Erythroblast (primary cell): ENCODE measurements at regions not wholly inside any gene's neighbourhood (a gene's known extent, or its start where the extent isn't known, plus 50 kb on each side); places are given as distances from the start of the nearest gene placed in this dataset.
A peak's percentile ranks its signal among the peaks of the same experiment; 100 is the strongest.
"Not testable (repeated sequence)": the region's sequence is repeated elsewhere in the genome, so short reads cannot be mapped to it uniquely, and the experiment has no call there.

Experiments
- DNase-seq, 2 experiments: peaks; one replicate each; lab custom pipeline; 2025; lab: John Stamatoyannopoulos, UW
- GATA1 ChIP-seq: IDR thresholded peaks from 2 replicates; pipeline ENCODE4 v1.6.1; 2011; ENCODE audit warnings: low read depth, mild to moderate bottlenecking, control low read depth, low read length, moderate library complexity
- POLR2A ChIP-seq: IDR thresholded peaks from 2 replicates; pipeline ENCODE4 v1.6.1; 2011; ENCODE audit warnings: mild to moderate bottlenecking, low read length

- DNase-seq = peak; percentile 53 to 55
- TF ChIP-seq GATA1 = no peak
- TF ChIP-seq POLR2A = no peak
These were observed 81.0 kb downstream of the GPX5 start for GRCh38 chr6:28606424-28607391.

GRCh38 chr6:28607990-28608389 is 82.3 kb downstream of the GPX5 start:
- no peak for TF ChIP-seq POLR2A
- no peak for DNase-seq

GRCh38 chr6:28609672-28610071 is 84.0 kb downstream of the GPX5 start:
- no peak for TF ChIP-seq GATA1
- TF ChIP-seq POLR2A = no peak
- DNase-seq = no peak

- DNase-seq = no peak
- no peak for TF ChIP-seq GATA1
- TF ChIP-seq POLR2A = no peak
These were observed 89.9 kb downstream of the GPX5 start for GRCh38 chr6:28615616-28615954.

- peak in 1 of 2 experiments; percentile 38 for DNase-seq
- no peak for TF ChIP-seq POLR2A
These were observed 90.5 kb downstream of the GPX5 start for GRCh38 chr6:28615955-28616747.

- no peak for DNase-seq
- TF ChIP-seq POLR2A = no peak
- TF ChIP-seq GATA1 = no peak
These were observed 93.3 kb downstream of the GPX5 start for GRCh38 chr6:28618898-28619555.

DNA sequence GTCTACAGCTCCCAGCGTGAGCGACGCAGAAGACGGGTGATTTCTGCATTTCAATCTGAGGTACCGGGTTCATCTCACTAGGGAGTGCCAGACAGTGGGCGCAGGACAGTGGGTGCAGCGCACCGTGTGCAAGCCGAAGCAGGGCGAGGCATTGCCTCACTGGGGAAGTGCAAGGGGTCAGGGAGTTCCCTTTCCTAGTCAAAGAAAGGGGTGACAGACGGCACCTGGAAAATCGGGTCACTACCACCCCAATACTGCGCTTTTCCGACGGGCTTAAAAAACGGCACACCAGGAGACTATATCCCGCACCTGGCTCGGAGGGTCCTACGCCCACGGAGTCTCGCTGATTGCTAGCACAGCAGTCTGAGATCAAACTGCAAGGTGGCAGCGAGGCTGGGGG is 95.6 kb downstream of the GPX5 start:
- DNase-seq = not testable (repeated sequence)

- DNase-seq = not testable (repeated sequence)
These were observed 97.6 kb downstream of the GPX5 start for GRCh38 chr6:28623242-28623641.

GRCh38 chr6:28626386-28626785 is 100.7 kb downstream of the GPX5 start:
- DNase-seq = not testable (repeated sequence)

DNA sequence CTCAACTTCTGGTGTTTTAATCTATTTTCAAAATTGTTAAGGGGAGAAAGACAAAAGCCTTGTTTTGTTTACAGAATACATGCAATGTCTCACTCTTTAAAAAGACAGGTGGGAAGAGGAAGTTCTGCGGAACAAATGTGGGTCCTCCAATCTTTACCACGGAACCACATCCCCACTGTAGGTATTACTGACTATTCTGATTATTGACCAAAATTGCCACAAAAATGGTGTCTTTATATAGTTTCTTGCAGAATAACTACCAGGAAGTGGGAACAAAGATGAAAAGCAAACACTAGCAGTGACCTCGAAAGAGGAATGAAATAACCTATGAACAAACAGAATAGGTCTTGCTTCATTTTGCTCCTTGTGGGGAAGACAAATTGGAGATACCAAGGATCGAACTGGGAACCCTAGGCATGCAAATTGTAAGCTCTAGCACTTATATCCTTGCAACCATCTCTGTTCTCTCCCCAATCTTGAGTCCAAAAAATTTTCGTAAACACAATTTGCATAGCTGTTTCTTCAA is 106.7 kb downstream of the GPX5 start:
- DNase-seq = no peak
- no peak for TF ChIP-seq GATA1
- TF ChIP-seq POLR2A = no peak

GRCh38 chr6:28633445-28634215 is 107.9 kb downstream of the GPX5 start:
- DNase-seq = peak in 1 of 2 experiments; percentile 14
- TF ChIP-seq POLR2A (no peak), GATA1 (no peak)

DNA sequence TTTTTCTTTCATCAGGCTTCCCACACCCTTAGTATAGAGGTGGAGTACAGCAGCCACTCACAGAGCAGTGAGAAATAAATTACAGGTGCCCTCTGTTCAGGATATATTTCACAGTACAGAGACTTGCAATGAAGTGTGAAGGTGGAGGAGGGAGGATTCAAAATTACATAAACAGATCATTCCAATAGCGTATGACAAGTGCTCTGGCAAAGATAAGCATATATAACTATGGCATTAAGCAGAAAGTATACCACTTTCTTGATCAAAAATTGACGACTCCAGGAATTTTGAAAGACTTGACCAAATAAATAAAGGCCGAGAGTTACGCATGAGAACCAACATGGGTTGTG is 108.7 kb downstream of the GPX5 start:
- DNase-seq = no peak
- TF ChIP-seq GATA1 = no peak
- no peak for TF ChIP-seq POLR2A

DNA sequence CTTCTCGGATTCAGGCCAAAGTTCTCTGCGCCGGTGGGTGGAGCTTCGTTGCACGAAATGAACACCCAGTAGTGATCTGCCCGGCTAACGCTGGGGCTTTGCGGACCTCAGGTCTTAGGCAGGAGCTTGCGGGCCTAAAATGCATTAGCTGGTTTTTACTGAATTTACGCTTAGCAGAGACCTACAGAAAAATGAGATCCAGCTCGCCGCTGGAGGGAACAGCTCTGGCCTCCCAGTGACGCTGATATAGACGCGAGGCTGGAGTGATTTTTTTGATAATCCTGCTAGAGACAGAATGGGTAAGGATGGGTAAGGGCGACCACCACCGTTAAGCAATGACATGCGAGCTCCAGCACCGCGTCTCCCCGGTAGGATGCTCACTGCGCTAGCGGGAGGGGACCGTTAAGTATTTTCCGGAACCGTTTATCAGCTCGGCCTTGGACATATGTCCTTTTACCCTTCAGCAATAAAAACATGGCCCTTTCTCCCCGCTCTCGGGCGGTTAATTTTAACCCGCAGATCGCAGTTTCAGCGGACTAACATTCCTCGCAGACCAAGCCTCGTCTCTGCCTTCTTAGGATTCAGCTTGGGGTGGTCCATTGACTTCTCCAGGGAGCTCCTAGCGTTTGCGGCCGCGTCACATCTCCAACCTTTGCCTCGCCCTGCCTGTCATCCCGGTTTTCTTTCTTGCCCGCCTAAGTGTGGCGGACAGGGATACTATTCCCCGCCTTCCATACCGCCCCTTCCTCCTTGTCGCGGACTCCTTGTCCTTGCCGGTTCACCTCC is 109.3 kb downstream of the GPX5 start:
- peak; percentile 8 to 18 for DNase-seq
- TF ChIP-seq GATA1 (no peak), POLR2A (no peak)
